Skin of body (tissue), 1 donor: ENCODE measurements at regions not wholly inside any gene's neighbourhood (a gene's known extent, or its start where the extent isn't known, plus 50 kb on each side); places are given as distances from the start of the nearest gene placed in this dataset.
"Not testable (repeated sequence)": the region's sequence is repeated elsewhere in the genome, so short reads cannot be mapped to it uniquely, and the experiment has no call there.

Experiments
- DNase-seq: peaks from one replicate; lab custom pipeline; 2025; lab: John Stamatoyannopoulos, UW

GRCh38 chr20:40082436-40082835 is 606.6 kb downstream of the MAFB start:
- DNase-seq = no peak

DNA sequence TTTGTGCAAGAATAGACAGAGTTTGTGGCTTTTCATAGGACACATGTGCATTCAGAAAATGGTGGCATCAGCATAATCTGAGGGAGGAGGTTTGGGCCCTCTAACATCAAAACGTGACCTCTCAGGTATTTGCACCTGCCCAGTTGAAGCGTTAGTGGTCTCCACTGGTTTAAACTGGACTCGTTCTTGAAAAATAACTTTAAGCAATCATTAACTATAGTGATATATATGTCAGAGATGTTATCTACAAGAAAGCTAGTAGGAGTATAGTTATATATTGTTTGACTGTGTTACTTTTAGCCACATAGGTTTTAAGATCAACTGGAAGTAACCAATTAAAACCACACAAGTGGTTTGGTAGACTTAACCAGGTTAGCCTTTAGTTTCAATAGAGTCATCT is 607.4 kb downstream of the MAFB start:
- no peak for DNase-seq

- DNase-seq = no peak
These were observed 608.9 kb downstream of the MAFB start for GRCh38 chr20:40080041-40080652.

DNA sequence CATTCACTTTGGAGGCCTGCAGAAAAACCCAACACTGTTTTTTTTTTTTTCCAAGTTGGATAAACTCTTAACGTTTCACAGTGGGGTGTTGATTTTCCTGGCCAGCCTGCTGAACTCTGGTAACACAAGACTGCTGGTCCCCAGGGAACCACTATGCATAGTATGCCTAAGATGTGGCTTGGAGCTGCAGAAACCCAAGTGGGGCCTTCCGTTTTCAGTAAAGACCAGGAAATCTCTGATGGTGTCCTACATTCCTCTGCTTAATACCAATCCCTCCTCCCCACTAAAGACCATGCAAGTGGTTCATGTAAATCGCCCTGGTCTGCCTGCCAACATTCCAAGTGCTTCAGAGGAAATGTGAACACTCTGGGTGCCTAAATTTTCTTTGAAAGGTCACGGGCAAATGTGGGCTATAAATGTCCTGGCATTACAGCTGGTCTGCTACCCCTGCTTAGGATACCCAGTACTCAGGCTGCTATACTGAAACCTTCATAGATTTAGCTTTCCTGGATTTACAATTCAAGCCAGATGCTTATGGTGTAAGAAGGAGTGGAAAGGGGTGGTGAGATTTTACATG is 615.4 kb downstream of the MAFB start:
- DNase-seq = no peak

- DNase-seq = no peak
These were observed 616.1 kb downstream of the MAFB start for GRCh38 chr20:40072907-40073306.

GRCh38 chr20:40056171-40056570 is 632.9 kb downstream of the MAFB start:
- DNase-seq = no peak

DNA sequence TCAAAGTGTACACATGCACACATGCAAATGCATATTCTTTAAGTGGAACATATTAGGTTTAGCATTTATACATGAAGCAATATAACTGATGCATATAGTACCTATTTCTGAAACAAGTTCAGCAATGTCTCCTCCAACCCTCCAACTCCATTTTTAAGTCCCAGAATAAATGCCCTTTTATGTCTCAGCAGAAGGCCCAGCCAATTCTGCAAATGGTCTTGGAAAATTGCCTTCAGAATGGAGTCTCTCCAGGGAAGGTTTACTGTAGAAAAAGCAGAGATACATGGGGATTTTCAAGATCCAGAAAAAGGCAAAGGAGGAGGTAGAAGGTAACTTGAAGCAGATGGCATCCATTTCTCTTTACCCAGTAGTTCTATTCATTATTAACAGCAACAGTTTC is 633.3 kb downstream of the MAFB start:
- no peak for DNase-seq

DNA sequence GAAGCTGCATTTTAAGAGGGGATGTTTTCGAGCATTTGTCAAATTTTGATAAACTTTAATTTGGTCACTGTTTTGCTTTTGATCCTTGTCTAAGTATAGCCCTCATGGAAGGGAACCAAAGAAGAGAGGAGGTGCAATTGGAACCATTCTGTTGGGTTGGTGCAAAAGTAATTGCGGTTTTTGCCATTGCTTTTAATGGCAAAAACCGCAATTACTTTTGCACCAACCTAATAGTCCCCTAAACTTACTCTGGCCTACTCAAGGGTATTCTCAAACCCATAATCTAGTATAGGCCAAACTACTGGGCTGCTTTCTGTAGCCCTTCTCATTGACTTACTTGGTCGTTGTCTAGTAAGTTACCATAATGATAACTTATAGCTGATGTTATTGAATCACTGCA is 634.7 kb downstream of the MAFB start:
- no peak for DNase-seq

GRCh38 chr20:40050596-40050995 is 638.4 kb downstream of the MAFB start:
- DNase-seq = no peak

DNA sequence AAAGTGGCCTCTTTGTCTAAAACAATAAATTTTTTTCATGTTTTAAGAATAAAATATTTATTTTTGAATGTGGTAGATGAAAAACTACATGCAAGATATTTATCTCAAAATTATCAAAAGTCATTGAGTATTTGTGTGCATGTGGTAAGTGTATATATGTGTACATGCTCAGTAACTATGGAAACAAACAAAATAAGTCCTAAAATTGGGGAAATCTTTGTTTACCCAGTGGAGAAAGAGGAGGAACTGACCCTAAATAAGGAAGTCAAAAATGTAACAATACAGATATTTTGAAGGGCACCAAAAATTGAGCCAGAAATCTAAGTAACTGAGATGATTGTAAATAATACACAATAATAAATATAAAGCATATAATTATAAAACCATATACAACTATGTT is 639.2 kb downstream of the MAFB start:
- DNase-seq = no peak

GRCh38 chr20:40046703-40047102 is 642.3 kb downstream of the MAFB start:
- DNase-seq = no peak

DNA sequence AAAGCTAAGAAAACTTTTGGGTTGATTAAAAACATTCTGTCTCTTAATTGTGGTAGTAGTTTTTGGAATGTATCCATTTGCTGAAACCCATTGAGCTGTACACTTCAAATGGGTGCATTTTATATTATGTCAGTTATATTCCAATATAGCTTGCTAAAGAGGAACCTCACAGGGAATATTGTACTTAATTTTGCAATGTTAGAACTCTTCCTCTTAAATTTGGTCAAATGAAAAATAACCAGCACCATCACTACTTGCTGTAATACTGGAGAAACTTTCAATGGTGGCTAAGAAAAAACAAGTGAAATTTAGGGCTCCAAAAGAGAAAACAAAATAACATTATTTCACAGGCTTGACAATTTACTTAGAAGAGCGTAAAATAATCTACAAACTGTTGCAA is 651.5 kb downstream of the MAFB start:
- no peak for DNase-seq

GRCh38 chr20:40029589-40029988 is 659.4 kb downstream of the MAFB start:
- no peak for DNase-seq

- DNase-seq = no peak
These were observed 669.5 kb downstream of the MAFB start for GRCh38 chr20:40019510-40019909.

GRCh38 chr20:40017765-40018164 is 671.3 kb downstream of the MAFB start:
- DNase-seq = no peak

GRCh38 chr20:40016890-40017289 is 672.1 kb downstream of the MAFB start:
- no peak for DNase-seq

GRCh38 chr20:40016392-40016791 is 672.6 kb downstream of the MAFB start:
- no peak for DNase-seq

GRCh38 chr20:40012026-40012425 is 677.0 kb downstream of the MAFB start:
- DNase-seq = not testable (repeated sequence)

- DNase-seq = no peak
These were observed 678.6 kb downstream of the MAFB start for GRCh38 chr20:40010483-40010882.

DNA sequence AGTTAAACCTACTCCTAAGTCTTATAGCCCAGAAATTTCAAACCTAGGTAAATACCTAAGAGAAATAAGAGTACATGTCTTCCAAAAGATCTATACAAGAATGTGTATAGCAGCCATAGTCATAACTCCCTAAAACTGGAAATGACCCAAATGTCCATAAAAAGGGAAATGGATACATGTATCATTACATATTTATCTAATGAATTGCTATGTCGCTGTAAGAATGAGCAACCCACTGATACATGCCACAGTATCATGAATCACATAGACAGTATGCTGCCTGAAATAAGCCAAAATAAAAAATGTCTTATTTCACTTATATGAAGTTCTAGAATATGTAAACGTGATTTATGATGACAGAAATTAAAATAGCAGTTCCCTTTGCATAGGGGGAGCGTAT is 679.5 kb downstream of the MAFB start:
- DNase-seq = no peak

- DNase-seq = no peak
These were observed 680.9 kb downstream of the MAFB start for GRCh38 chr20:40008177-40008576.

DNA sequence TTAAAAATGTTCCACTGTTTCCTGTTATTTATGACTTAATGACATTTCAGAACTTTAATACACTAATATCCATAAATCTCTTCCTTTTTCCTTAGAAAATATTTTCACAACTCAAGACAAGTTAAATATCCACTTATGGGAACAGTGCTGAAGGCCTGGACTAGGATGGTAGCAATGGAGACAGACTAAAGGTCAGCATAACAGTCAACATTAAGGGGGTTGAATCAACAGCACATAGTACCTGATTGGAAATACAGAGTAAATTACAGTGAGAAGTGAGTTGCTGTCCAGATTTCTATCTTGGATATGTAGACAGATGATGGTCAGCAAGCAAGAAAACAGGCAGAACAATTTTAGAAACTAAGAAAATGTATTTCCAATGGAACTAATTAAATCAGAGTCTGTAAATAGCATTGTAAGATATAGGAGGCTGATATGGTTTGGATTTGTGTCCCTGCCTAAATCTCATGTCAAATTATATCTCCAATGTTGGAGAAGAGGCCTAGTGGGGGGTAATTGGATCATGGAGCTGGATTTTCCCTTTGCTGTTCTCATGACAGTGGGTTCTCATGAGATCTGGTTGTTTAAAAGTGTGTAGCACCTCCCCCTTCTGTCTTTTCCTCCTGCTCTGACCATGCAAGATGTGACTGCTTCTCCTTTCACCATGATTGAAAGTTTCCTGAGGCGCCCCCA is 682.7 kb downstream of the MAFB start:
- no peak for DNase-seq

GRCh38 chr20:40004092-40004491 is 684.9 kb downstream of the MAFB start:
- not testable (repeated sequence) for DNase-seq
